ENCODE measurements at regions not wholly inside any gene's neighbourhood (a gene's known extent, or its start where the extent isn't known, plus 50 kb on each side); places are given as distances from the start of the nearest gene placed in this dataset.

- H3K9me3 Mint-ChIP-seq (ENCODE audit: unreplicated experiment): no peaks in the 10 kb centered on the region
- H3K36me3 Mint-ChIP-seq (ENCODE audit: insufficient read depth, unreplicated experiment): no peaks in the 10 kb centered on the region
- no peak for DNase-seq (ENCODE audit: unreplicated experiment)
- intact Hi-C loops (cut with micrococcal nuclease): no loop called here
- H3K27ac Mint-ChIP-seq (ENCODE audit: low read depth, unreplicated experiment): no peak overlapping the region
- no peaks in the 10 kb centered on the region for H3K4me1 Mint-ChIP-seq (ENCODE audit: insufficient read depth, unreplicated experiment)
- H3K27me3 Mint-ChIP-seq (ENCODE audit: insufficient read depth, unreplicated experiment): peaks cover 77% of the 10 kb centered on the region
- POLR2A ChIA-PET: no interaction called here
- H3K4me3 Mint-ChIP-seq (ENCODE audit: unreplicated experiment): no peak overlapping the region
- CTCF ChIA-PET: no interaction called here
- no TSS peak for BruUV-seq (replicated peaks)
- no peak for TF ChIP-seq CTCF (IDR thresholded peaks at IDR 0.05; ENCODE audit: unreplicated experiment)
Measured at GRCh38 chr3:34183114-34183513, 384.7 kb downstream of the PDCD6IP start.

DNA sequence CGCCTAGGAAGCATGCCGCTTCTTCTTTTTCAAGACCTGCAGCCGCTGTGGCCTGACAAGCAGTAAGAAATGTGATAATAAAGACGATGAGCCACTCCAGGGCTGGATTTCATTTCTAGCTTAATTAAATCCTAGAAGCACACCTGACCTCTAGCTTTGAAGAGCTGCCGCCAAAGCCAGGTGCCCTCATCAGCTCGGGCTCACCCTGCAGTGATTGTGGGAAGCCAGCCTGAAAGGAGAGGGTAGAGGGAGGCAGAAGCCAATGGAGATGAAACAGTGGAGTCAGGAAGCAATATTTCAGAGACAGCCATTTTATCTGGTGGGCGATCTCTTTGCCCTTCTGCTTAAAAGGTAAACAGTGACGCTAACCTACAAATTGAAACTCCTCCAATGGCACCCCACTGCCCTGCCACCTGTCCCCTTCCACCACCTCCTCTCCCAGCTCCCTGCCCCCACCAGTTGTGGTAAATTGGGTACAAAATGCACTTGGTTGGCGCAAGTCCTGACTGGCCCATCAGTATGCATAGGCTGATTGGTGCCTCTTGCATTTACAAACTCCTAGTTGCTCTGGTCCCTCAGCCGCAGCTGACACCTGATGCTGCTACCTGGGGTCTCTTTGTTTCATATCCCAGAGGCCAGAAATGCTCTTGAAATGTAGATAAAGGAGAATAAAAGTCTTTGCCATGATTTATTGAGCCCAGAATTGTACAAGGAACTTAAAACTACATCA, 385.3 kb downstream of the PDCD6IP start:
- intact Hi-C loops (cut with micrococcal nuclease): no loop called here
- no peaks in the 10 kb centered on the region for H3K4me1 Mint-ChIP-seq (ENCODE audit: insufficient read depth, unreplicated experiment)
- CTCF ChIA-PET: interaction anchor here (0.6 kb wide), 1 partner anchor 16 kb away, joined by 3 read pairs; no protein-coding TSS in a partner anchor

DNA sequence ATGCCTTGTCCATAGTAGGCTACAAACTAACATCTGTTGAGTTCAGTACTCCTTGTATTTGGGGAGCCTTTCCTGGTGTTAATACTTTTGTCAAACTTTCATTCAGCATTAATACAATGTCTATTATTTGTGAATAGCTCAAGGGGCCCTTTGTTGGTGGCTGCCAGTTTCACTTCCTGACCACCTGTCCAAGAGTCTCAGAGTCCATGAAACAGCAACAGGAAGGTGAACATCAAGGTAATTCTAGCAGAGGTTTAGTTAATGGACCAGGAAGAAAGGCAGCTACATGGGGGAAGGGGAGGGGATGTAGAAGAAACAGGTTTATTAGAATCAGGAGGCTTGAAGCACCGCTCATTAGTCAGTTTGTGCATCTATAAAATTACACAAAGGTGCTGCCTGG, 386.9 kb downstream of the PDCD6IP start:
- no peaks in the 10 kb centered on the region for H3K36me3 Mint-ChIP-seq (ENCODE audit: insufficient read depth, unreplicated experiment)
- BruUV-seq (replicated peaks): no TSS peak
- H3K4me3 Mint-ChIP-seq (ENCODE audit: unreplicated experiment): no peak overlapping the region
- DNase-seq (ENCODE audit: unreplicated experiment): no peak
- POLR2A ChIA-PET: no interaction called here
- no peaks in the 10 kb centered on the region for H3K9me3 Mint-ChIP-seq (ENCODE audit: unreplicated experiment)
- H3K27ac Mint-ChIP-seq (ENCODE audit: low read depth, unreplicated experiment): no peak overlapping the region
- H3K4me1 Mint-ChIP-seq (ENCODE audit: insufficient read depth, unreplicated experiment): no peaks in the 10 kb centered on the region
- peaks cover 68% of the 10 kb centered on the region for H3K27me3 Mint-ChIP-seq (ENCODE audit: insufficient read depth, unreplicated experiment)
- no peak for TF ChIP-seq CTCF (IDR thresholded peaks at IDR 0.05; ENCODE audit: unreplicated experiment)
- CTCF ChIA-PET: interaction anchor here (1.3 kb wide), 1 partner anchor 76 kb away, joined by 4 read pairs; no protein-coding TSS in a partner anchor
- intact Hi-C loops (cut with micrococcal nuclease): no loop called here

More for the DNA sequence above, 385.3 kb downstream of the PDCD6IP start:
- Mint-ChIP-seq H3K4me3 (ENCODE audit: unreplicated experiment) (no peak overlapping the region), H3K36me3 (ENCODE audit: insufficient read depth, unreplicated experiment) (no peaks in the 10 kb centered on the region), H3K27me3 (ENCODE audit: insufficient read depth, unreplicated experiment) (peaks cover 74% of the 10 kb centered on the region), H3K27ac (ENCODE audit: low read depth, unreplicated experiment) (no peak overlapping the region), H3K9me3 (ENCODE audit: unreplicated experiment) (no peaks in the 10 kb centered on the region)
- TF ChIP-seq CTCF (IDR thresholded peaks at IDR 0.05; ENCODE audit: unreplicated experiment): no peak
- POLR2A ChIA-PET: no interaction called here
- no peak for DNase-seq (ENCODE audit: unreplicated experiment)
- no TSS peak for BruUV-seq (replicated peaks)

- intact Hi-C loops (cut with micrococcal nuclease): no loop called here
- no peak for TF ChIP-seq CTCF (IDR thresholded peaks at IDR 0.05; ENCODE audit: unreplicated experiment)
- no peaks in the 10 kb centered on the region for H3K4me1 Mint-ChIP-seq (ENCODE audit: insufficient read depth, unreplicated experiment)
- no TSS peak for BruUV-seq (replicated peaks)
- POLR2A ChIA-PET: no interaction called here
- no peak overlapping the region for H3K4me3 Mint-ChIP-seq (ENCODE audit: unreplicated experiment)
- DNase-seq (ENCODE audit: unreplicated experiment): no peak
- H3K27ac Mint-ChIP-seq (ENCODE audit: low read depth, unreplicated experiment): no peak overlapping the region
- H3K27me3 Mint-ChIP-seq (ENCODE audit: insufficient read depth, unreplicated experiment): peaks cover 43% of the 10 kb centered on the region
- CTCF ChIA-PET: no interaction called here
- no peaks in the 10 kb centered on the region for H3K36me3 Mint-ChIP-seq (ENCODE audit: insufficient read depth, unreplicated experiment)
- H3K9me3 Mint-ChIP-seq (ENCODE audit: unreplicated experiment): no peaks in the 10 kb centered on the region
Measured at GRCh38 chr3:34189133-34189532, 390.7 kb downstream of the PDCD6IP start.
